GM19023 (cell line): ENCODE measurements at regions not wholly inside any gene's neighbourhood (a gene's known extent, or its start where the extent isn't known, plus 50 kb on each side); places are given as distances from the start of the nearest gene placed in this dataset.
"Not testable (repeated sequence)": the region's sequence is repeated elsewhere in the genome, so short reads cannot be mapped to it uniquely, and the experiment has no call there.

Source experiments
- ATAC-seq: cut with Tn5 transposase; IDR thresholded peaks from one replicate; pipeline ENCODE4 v1.9.1; 2021; ENCODE audit warnings: mild to moderate bottlenecking, moderate library complexity; ENCODE audit not compliant: unreplicated experiment

DNA sequence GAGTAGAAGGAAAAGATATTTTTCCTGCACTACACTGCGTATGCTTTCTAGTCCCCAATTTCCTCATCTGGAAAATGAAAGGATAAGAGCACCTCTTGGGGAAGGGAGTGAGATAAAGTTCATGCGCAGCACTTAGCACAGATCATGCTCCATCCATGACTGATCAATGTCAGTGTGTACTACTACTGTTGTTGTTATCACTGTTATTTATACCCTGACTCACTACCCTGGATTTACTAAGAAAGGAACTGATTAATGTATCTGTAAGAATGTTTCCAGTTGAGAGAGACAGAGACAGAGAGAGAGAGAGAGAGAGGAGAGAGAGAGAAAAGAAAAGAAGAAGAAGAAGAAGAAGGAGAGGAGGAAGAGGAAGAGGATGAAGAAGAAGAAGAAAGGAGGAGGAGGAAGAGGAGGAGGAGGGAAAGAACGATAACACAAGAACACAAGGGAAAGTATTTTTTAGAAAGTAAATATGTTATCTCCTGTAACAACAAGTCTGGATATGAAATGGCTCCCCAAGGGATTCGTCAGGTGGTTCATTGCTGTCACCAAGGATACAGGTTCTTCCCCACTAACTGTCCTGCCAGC, 212.2 kb upstream of the PROK2 start:
- ATAC-seq = no peak

DNA sequence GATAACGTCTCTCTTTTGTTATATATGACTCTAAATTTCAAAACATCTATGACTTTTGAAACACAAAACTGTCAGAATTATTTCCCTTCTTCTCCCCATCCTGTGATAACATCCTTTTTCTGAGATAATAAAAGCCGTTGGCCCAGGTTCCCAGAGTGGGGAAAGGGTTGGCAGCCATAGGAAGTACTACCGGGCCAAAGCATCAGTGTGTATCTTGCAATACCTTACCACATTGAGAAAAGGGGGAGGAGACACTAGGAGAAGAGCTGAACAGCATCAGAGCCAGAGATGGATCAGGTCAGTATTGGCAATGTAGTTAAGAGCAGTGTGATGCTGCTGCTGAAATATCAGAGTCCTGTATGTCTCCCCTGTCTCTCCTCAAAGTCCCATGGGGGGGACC, 210.0 kb upstream of the PROK2 start:
- no peak for ATAC-seq

DNA sequence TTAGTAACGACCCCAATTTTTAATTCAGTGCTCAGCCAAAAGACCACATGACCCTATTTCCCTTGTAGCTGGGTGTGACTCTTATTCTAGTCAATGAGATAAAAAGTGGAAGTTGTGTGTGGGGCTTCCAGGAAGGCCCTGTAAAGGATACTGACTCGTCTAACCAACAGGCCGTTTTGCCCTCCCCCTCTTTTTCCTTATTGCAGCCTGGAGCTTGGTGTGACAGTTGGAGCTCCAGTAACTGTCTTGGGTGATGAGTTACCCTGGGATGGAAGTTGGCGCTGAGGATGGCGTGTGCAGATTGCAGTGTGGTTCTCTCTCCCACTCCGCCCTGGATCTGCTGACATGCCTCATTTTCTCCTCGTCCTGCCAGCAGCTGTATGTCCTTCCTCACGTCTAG, 209.3 kb upstream of the PROK2 start:
- ATAC-seq = no peak

DNA sequence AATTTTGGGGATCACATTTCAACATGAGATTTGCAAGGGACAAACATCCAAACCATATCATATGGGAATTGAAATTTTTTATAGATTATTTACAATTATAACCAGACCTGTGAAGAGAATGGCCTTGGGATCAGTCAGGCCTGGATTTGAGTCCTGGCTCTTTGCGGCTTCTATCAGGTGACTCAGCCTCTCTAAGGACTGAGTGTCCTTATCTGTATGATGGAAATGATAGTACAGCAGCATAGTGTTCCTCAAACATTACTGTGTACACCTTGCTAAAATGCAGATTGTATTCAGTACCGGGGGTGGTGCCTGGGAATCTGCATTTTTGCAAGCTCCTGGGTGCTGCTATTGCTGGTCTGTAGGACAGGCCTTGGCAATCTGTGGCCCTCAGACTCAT, 206.7 kb upstream of the PROK2 start:
- ATAC-seq = no peak

DNA sequence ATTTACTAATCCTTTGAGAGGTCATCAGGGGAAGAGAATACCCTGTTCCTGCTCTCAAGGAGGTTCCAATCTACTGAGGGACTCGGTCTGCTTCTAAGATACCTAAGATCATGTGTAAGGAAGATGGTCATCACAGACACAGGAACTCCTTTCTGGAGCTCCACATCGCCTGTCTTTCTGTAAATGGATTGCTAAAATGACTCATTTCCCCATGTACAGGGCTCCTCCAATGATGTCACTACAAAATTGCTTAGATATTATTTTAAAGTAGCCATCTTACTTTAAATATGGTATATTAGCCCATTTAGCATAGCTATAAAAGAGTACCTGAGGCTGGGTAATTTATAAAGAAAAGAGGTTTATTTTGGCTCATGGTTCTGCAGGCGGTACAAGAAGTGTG, 206.1 kb upstream of the PROK2 start:
- no peak for ATAC-seq

DNA sequence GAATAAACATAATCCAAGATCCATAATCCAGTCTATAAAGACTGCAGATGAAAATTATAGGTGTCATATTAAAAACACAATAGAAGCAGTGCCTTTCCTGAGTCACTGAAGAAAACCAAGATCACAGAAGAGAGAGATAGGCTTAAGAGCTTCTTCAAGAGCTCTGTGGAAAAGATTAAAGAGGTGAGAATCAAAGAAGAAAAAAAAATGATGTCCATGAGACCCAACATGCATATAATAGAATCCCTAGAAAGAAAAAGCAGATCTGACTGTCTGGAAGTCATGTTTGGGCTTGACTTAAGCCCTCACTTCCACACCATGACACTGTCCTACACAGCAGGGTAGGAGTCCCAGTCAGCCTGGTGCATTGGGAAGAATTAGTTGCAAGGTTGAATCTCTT, 205.6 kb upstream of the PROK2 start:
- no peak for ATAC-seq

DNA sequence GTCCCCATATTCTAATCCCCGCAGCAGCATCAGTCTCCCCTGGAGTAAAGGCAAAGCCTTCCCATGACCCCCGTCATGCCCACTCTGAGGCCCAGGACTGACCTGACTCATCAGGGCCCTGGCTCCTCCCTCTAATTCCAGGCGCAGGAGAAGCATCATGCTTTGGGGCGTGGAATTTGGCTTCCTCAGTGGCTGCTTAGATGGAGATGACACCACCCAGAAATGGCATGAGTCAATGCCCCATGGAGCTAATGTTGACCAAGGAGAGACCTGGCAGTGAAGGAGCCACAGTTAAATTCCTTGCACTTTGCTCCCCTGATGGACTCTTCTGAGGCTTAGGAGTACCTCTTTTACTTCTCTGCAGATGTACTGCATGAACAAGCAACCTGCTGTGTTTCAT, 204.2 kb upstream of the PROK2 start:
- no peak for ATAC-seq

DNA sequence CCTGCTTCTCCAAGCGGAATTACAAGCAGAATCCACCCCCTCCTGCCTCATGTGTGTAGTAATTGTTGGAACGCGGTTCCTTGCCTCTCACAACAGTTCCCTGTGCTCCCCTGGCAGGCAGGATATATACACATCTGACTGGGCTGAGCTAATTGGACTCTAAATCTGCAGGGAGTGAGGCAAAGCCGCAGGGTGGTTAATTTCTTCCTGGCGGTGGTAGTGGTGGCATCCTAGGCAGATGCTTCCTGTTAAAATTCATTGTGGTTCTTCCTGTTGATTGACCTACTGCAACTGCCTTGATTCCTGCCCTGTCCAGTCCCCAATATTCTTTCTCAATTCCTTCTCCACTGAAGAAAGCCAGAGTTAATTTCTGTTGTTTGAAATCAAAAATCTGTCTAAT, 202.9 kb upstream of the PROK2 start:
- ATAC-seq = no peak

DNA sequence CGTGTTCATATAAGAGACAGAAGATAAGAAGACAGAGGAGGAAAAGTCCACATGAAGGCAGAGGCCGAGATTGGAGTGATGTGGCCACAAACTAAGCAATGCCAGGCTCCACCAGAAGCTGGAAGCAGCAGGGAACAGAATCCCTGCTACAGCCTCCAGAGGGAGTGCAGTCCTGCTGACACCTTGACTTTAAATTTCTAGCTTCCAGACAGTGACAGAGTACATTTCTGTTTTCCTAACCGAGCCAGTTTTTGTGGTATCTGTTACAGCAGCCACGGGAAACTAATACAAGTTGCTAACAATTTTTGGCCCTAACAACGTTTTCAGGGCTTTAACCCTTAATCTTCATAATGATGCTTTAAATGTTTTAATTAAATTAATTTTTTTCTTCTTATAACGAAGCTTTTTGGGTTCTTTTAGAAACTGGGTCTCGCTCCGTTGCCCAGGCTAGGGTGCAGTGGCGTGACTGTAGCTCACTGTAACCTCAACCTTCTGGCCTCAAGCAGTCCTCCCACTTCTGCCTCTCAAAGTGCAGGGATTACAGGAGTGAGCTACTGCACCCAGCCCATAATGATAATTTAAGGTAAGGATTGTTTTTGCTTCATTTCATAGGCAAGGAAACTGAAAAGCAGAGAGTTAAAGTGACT, 202.3 kb upstream of the PROK2 start:
- no peak for ATAC-seq

DNA sequence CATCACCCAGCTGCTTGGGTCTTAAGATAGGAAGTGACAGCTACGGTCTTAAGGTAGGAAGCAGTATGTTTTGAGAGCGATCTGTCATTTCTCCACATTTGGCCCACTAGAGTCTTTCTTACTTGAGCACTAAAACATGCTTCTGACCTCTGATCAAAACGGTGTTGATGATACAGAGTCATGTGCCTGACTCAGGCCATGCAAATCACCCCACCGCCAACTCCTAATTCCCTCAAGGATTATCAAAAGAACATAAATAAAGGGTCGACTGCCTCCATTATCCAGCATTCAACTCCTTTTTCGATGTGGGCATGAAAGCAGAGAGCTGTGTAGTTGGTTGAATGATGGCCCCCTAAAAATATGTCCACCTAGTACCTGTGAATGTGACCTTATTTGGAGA, 201.7 kb upstream of the PROK2 start:
- no peak for ATAC-seq

DNA sequence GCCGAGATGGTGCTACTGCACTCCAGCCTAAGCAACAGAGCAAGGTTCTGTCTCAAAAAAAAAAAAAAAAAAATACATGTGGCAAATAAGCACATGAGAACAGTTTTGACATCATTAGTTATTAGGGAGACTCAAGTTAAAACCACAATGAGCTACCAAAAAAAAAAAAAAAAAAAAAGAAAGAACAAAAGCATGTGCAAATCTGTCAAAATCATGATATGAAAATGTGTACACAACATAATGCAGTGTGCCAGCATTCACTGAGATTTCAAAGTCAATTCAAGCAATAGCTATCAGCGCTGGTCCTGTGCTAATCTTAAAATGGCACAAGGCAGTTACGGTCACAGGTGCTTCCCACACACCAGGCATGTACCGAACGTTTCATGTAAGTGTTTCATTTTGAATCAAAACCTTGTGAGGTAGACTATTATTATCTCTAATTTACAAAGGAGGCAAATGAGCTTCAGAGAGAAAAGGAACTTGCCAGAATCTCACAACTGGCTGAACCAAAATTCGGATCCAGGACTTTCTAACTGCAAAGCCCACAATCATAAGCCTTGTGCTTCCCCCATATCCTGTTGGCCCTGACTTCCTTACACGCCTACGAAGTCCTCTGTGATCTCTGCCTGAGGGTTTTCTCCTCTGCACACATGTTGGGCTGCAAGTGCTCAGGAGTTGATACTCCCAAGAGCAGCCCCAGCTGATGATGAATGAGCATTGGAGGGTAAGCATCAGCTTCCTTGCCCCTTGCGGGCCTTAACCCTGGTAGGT, 200.1 kb upstream of the PROK2 start:
- peak; percentile 84 for ATAC-seq

DNA sequence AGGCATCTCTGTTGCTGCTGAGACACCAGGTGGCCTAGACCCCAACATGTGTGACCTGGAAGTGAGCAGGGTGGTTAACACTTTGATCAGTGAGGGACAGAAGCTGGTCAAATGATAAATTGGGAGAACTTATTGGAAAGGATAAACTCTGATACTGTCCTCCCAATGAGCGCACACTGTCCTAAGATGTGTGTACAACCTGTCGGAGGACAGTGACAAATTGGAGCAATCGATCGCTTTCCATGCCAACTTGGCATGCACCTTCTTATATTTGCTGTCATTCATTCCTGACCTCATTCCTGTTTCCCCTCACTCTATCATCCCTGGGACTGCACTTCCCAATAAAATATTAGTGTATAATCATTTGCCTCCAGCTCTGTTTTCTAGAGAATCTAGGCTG, 198.7 kb upstream of the PROK2 start:
- ATAC-seq = no peak

DNA sequence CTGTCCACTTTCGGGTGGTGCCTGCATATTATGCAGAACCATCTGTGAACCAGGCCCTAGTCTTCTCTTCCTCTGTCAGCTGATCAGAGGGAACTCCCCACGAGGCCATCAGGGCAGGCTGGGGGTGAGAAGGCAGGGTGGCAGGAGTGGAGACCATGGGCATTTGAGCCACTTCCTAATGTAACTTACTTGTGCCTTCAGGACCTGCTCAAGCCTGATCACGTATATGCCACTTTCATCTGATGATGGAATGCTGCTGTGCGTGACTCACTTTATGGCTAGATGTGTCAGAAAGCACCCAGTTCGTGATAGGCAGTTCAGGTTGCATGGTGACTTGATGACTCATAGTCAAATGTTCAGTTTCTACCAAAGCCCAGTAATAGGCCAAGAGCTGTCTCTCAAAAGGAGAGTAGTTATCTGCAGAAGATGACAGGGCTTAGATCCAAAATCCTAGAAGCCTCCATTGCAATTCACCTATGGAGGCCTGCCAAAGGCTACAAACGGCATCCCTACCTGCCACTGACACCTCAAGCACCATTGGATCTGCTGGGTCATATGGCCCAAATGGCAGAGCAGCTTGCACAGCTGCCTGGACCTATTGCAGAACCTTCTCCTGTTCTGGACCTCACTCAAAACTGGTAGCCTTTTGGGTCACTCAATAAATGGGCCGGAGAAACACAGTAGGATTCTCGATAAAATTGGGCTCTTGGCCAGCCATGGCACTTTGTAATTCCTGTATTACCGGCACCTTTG, 197.7 kb upstream of the PROK2 start:
- ATAC-seq = not testable (repeated sequence)

DNA sequence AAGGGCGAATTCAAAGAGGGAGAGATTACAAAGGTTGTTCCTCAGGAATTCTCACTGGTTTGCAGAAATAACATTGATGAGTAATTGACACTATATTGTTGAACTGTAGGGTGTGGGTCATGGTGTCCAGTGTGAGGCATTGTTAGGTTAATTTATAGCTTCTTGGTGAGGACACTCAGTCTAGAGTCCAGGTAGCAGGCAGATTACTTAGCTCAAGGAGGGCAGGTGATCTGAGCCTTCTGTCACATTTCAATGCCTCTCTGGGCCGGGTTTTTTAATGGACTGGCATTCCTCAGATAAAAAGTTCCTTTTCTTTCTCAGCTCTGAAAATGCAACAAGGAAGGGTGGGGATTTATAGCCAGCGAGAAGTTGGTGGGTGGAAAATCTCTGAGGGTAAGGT, 194.2 kb upstream of the PROK2 start:
- no peak for ATAC-seq

DNA sequence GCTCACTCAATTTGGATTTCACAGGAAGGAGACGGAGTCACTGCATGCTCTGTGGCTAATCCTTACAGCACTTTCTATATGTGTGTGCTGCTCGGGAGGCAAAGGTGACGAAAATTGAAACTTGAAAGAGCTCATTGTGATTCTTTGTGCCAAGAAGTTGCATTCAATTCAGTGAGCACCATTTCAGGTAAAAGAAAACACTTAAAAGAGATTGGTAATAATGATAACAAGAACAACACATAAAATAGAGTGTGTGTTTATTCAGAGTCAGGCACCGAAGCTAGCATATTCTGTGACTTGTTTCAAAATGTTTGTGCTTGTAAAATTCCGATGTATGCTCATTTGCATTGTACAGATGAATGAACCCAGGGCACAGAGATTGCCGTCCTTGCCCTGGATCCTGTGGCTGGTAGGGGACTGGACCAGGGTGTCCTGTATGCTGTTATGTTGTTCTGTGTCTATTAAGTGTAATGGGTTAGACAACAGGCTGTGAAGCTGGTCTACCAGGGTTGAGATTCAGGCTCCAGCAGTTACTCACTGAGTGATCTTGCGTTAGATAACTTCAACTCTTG, 193.3 kb upstream of the PROK2 start:
- peak; percentile 81 for ATAC-seq

DNA sequence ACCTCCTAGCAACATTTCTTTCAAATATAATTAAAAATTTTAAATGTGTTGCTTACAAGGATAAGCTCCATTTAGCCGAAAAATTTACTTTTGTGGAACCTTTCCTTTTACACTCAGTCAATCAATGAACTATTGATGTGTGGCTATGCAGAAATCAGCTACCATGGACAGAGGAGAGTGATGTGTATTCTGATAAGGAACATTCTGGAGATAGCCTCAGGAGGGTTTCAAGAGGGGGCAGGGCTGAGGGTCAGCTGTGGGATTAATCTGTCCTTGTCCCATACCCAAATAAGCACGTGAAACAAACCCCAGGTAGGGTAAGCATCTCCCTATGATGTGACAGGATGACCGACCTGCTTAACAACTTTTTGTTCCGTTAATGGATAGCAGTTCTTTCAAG, 192.6 kb upstream of the PROK2 start:
- no peak for ATAC-seq

DNA sequence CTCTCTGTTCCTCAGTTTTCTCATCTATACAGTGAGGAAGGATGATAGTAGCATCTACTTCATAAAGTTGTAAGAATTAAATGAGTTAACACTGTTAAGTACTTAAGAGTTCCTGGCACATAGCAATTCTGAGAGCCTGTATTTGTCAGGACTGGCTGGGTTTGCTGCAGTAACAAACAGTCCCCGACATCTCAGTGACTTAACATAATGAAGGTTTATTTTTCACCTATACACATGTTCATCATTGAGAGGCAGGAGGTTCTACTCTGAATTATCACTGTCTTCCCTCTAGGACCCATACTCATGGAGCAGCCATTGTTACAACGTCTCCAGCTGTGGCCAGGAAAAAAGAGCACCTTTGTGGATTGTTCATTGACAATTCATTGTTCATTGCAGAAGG, 190.6 kb upstream of the PROK2 start:
- no peak for ATAC-seq

DNA sequence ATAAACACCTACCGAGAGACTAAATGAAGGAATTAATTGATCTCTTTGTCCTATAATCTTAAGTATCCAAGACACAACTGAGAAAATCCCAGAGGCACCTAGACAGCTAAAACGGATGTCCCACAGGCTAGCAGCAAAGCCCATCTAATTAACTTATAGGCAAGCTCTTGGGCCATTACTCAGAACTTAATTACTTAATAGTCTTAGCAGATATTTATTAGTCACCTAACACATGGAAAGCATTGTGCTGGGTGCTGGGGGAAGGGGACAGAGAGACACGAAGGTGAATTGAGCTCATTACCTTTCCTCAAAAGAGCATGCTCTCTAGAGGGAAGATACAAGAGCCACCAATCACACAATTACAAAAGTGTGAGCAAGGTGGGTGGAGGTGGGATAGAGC, 189.8 kb upstream of the PROK2 start:
- no peak for ATAC-seq

DNA sequence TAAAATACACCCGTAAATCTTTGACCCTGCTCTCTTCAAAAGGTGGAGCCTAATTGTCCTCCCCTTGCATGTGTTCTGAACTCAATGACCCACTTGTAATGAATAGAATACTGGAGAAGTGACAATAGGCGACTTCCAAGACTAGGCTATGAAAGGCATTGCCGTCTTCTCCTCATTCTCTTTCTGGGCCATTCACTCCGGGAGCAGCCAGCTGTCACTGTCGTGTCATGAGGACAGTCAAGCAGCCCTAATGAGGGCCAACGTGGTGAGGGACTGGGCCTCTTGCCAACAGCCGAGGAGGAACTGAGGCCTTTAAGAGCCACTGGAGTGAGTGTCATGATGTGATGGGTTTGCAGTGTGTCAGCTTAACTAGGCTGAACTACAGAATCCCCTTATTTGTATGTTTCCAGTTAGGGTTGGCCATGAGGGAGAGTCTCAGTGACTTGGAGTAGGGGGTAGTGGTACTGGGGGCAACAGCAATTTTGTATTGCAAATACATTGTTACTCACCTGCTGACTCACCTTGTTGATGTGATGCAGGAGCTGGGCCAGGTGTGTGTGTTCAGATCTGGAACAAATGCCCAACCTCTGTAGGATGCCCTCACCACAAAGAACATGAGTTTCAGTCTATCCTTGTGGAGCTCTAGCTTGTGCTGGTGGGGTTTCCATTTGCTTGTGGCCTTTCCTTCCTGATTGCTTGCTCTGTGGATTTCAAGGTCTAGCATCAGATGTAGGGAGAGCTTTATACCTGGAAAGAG, 188.5 kb upstream of the PROK2 start:
- no peak for ATAC-seq

DNA sequence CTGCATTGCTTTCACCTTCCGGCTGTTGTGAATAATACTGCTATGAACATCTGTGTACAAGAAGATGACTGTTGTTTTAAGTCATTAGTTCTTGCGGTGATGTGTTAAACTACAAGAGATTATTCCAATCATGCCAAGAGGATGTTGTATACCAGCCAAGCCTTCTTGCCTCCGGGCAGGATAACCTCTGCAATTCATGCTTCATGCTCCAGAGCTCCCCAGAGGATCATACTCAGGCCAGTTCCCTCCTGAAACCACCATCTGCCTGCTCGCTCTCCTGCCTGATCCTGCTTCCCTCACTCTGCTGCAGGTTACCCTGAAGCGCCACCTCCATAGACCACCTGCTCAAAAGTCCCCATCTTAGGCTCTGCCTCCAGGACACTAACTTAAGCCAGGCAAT, 187.1 kb upstream of the PROK2 start:
- ATAC-seq = no peak

DNA sequence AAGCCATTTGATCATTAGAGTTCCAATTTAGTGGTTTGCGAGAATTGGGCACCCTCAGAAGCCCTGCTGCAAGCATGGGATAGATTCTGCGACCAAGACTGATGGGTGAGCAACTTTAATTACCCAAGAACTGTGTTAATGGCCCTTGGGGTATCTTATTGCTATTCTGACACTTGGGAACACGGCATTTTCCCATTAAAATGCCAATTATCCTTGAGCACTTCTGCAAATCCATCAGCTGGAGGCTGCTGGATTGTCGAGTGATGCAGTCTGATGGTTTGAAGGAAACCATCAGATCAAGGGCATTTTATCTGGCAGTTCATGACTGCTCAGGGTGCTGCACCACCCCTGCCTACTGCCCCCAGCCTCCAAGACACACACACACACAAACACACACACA, 183.6 kb upstream of the PROK2 start:
- ATAC-seq = no peak
